ENCODE measurements at regions not wholly inside any gene's neighbourhood (a gene's known extent, or its start where the extent isn't known, plus 50 kb on each side); places are given as distances from the start of the nearest gene placed in this dataset.

- no TSS peak for BruUV-seq (replicated peaks)
- intact Hi-C loops (cut with micrococcal nuclease; ENCODE audit: unreplicated experiment), result no loop called here
- POLR2A ChIA-PET (ENCODE audit: low non-redundant PET), result no interaction called here
Observed at GRCh38 chr2:9745153-9745899, 97.9 kb upstream of the TAF1B start.

GRCh38 chr2:9747396-9747795, 95.9 kb upstream of the TAF1B start:
- Histone ChIP-seq H3K27ac (ENCODE audit: low read depth, low read length, poor library complexity, severe bottlenecking) (no peak overlapping the region), H3K4me3 (ENCODE audit: low read depth, low read length, poor library complexity, severe bottlenecking) (no peak overlapping the region), H3K4me1 (ENCODE audit: insufficient read depth, low read length, poor library complexity, severe bottlenecking) (no peaks in the 10 kb centered on the region), H3K27me3 (replicated peaks; ENCODE audit: insufficient read depth, low read depth, low read length, poor library complexity) (no peaks in the 10 kb centered on the region), H3K36me3 (ENCODE audit: insufficient read depth, low read length, poor library complexity, severe bottlenecking) (no peaks in the 10 kb centered on the region), H3K9me3 (ENCODE audit: low read depth, low read length, poor library complexity, severe bottlenecking) (no peaks in the 10 kb centered on the region)
- no peak for DNase-seq (ENCODE audit: low spot score)
- intact Hi-C loops (cut with micrococcal nuclease; ENCODE audit: unreplicated experiment), result no loop called here
- POLR2A ChIA-PET (ENCODE audit: low non-redundant PET), result no interaction called here
- no TSS peak for BruUV-seq (replicated peaks)
- no peak for TF ChIP-seq CTCF (conservative IDR thresholded peaks at IDR 0.05; ENCODE audit: low read depth, low read length)
- no peak for TF ChIP-seq EZH2 (IDR thresholded peaks at IDR 0.05; ENCODE audit: borderline replicate concordance, low read depth, low read length, poor library complexity, severe bottlenecking)
- CTCF ChIA-PET, result no interaction called here

More at GRCh38 chr2:9745153-9745899, 97.9 kb upstream of the TAF1B start:
- H3K9me3 ChIP-seq (ENCODE audit: low read depth, low read length, poor library complexity, severe bottlenecking), result no peaks in the 10 kb centered on the region
- no peaks in the 10 kb centered on the region for H3K4me1 ChIP-seq (ENCODE audit: insufficient read depth, low read length, poor library complexity, severe bottlenecking)
- CTCF ChIA-PET, result no interaction called here
- DNase-seq (ENCODE audit: low spot score), result no peak
- TF ChIP-seq CTCF (conservative IDR thresholded peaks at IDR 0.05; ENCODE audit: low read depth, low read length), result no peak
- no peak for TF ChIP-seq EZH2 (IDR thresholded peaks at IDR 0.05; ENCODE audit: borderline replicate concordance, low read depth, low read length, poor library complexity, severe bottlenecking)
- H3K27ac ChIP-seq (ENCODE audit: low read depth, low read length, poor library complexity, severe bottlenecking), result no peak overlapping the region
- H3K27me3 ChIP-seq (replicated peaks; ENCODE audit: insufficient read depth, low read depth, low read length, poor library complexity), result no peaks in the 10 kb centered on the region
- no peaks in the 10 kb centered on the region for H3K36me3 ChIP-seq (ENCODE audit: insufficient read depth, low read length, poor library complexity, severe bottlenecking)
- H3K4me3 ChIP-seq (ENCODE audit: low read depth, low read length, poor library complexity, severe bottlenecking), result no peak overlapping the region

- Histone ChIP-seq H3K4me3 (ENCODE audit: low read depth, low read length, poor library complexity, severe bottlenecking) (no peak overlapping the region), H3K4me1 (ENCODE audit: insufficient read depth, low read length, poor library complexity, severe bottlenecking) (peaks cover 7% of the 10 kb centered on the region), H3K36me3 (ENCODE audit: insufficient read depth, low read length, poor library complexity, severe bottlenecking) (no peaks in the 10 kb centered on the region), H3K27ac (ENCODE audit: low read depth, low read length, poor library complexity, severe bottlenecking) (no peak overlapping the region), H3K9me3 (ENCODE audit: low read depth, low read length, poor library complexity, severe bottlenecking) (no peaks in the 10 kb centered on the region), H3K27me3 (replicated peaks; ENCODE audit: insufficient read depth, low read depth, low read length, poor library complexity) (no peaks in the 10 kb centered on the region)
- TF ChIP-seq EZH2 (IDR thresholded peaks at IDR 0.05; ENCODE audit: borderline replicate concordance, low read depth, low read length, poor library complexity, severe bottlenecking), result no peak
- TF ChIP-seq CTCF (conservative IDR thresholded peaks at IDR 0.05; ENCODE audit: low read depth, low read length), result no peak
- ChIA-PET POLR2A (ENCODE audit: low non-redundant PET) (no interaction called here), CTCF (no interaction called here)
- no peak for DNase-seq (ENCODE audit: low spot score)
- intact Hi-C loops (cut with micrococcal nuclease; ENCODE audit: unreplicated experiment), result no loop called here
- BruUV-seq (replicated peaks), result no TSS peak
Observed at GRCh38 chr2:9748577-9748976, 94.7 kb upstream of the TAF1B start.

Data from A673 (cell line).